CD4-positive, alpha-beta T cell treated with Interferon alpha-2 for 1 hour (primary cell): ENCODE measurements at regions not wholly inside any gene's neighbourhood (a gene's known extent, or its start where the extent isn't known, plus 50 kb on each side); places are given as distances from the start of the nearest gene placed in this dataset.

ENCODE experiments used
- DNase-seq, 2 donors: peaks; one replicate each; pipeline ENCODE4 v3.0.0-alpha.2; 2020 to 2022

DNA sequence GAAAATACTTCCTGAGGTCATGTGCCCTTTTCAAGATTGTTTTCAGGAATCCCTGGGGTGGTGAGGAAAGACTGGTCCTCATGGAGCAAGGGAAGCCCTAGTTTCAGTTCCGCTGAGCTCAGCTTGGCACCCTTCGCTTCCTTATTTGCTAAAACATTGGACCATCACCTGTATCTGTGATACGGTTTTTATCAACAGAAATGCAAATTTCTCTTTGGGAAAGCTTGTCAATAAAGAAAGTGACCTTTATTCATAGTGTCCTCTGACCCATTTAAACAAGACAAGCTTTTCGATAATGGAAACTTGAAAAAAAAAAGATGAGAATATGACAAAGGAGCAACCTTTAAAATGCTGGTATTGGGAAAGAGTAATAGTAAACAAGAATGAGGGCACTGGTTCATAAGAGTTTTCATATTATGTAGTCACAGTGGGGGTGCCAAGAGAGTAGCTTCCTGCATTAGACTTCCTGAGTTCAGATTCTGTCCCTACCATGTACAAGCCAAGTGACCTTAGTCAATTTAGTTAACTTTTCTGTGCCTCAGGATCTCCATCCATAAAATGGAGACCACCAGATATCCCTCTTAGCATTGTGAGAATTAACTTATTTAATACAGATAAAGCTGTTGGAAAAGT, 57.0 kb upstream of the RAI2 start:
- DNase-seq: no peak

DNA sequence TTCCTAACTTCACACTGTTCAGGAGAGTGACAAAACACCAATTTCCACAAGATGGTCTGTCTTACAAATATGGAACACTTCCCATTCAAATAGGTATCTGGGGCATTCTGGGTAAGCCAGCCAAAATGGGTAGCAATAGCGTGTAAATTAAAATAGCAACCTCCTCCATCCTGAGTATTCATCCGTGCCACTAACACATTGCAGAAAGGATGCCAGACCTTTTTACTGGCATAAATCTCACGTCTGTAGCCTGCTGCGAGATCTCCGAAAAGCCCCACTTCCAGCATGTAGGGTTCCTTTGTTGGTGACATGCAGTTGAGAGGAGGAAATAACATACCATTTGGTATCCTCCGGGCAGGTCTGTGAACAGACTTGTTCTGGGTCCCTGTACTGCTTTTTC, 52.7 kb upstream of the RAI2 start:
- DNase-seq: no peak
